A549 (cell line): ENCODE measurements at regions not wholly inside any gene's neighbourhood (a gene's known extent, or its start where the extent isn't known, plus 50 kb on each side); places are given as distances from the start of the nearest gene placed in this dataset.

Source experiments
- ATAC-seq, 2 experiments: fragments of 200-7000 bp in 1 of 2; fragments of >200 bp in 1 of 2; cut with Nextera tagmentation in 1 of 2; cut with Tn5 transposase in 1 of 2; 3 replicates each; pipeline versions ENCODE4 v1.8.0 to v1.9.1; 2018 to 2020; ENCODE audit warnings: mild to moderate bottlenecking in 1 of 2, moderate library complexity in 1 of 2
- CTCF ChIA-PET: fragments of 300-600 bp; sonication (Branson Sonifier 250); formaldehyde crosslinking; extraction: SDS; loops from one replicate; lab custom pipeline; 2021; ENCODE audit warnings: antibody characterized with exemption, inconsistent platforms; lab: Yijun Ruan, JAX
- POLR2A ChIA-PET: fragments of 350-600 bp; formaldehyde crosslinking; extraction: SDS; loops from one replicate; lab custom pipeline; 2021; ENCODE audit warnings: antibody characterized with exemption, inconsistent platforms; lab: Yijun Ruan, JAX
- DNase-seq, 2 experiments: peaks; one replicate each; pipeline versions ENCODE4 v3.0.0 to v3.0.0-alpha.2; 2011 to 2016; ENCODE audit warnings: low read depth in 1 of 2, low spot score in 1 of 2
- FAIRE-seq: peaks from 2 replicates; lab custom pipeline; 2011; peaks lifted over from hg19 to GRCh38; lab: Jason Lieb, UNC
- H3K27ac ChIP-seq, 2 experiments: fragments of >200 bp; sonication (Bioruptor Twin); formaldehyde crosslinking; 3 replicates each; pipeline ENCODE4 v1.5.1; 2016 to 2017
- H3K4me1 ChIP-seq: fragments of >200 bp; sonication (Bioruptor Twin); formaldehyde crosslinking; 3 replicates; pipeline ENCODE4 v1.6.1; 2016
- H3K4me2 ChIP-seq: fragments of >200 bp; sonication (Bioruptor Twin); formaldehyde crosslinking; 3 replicates; pipeline ENCODE4 v1.6.1; 2016
- H3K4me3 ChIP-seq: fragments of >200 bp; sonication (Bioruptor Twin); formaldehyde crosslinking; 3 replicates; pipeline ENCODE4 v1.5.1; 2016
- H3K9me3 ChIP-seq: fragments of >200 bp; sonication (Bioruptor Twin); formaldehyde crosslinking; 3 replicates; pipeline ENCODE4 v1.6.1; 2016
- ATOH8 ChIP-seq: fragments of 250-450 bp; sonication (Bioruptor Pico); IDR thresholded peaks from 2 replicates; pipeline ENCODE4 v1.5.0; 2020; ENCODE audit warnings: low read depth, mild to moderate bottlenecking, moderate library complexity
- BHLHE40 ChIP-seq: IDR thresholded peaks from 2 replicates; pipeline ENCODE4 v1.6.1; 2012; ENCODE audit warnings: low read depth, low read length, inconsistent platforms
- CEBPB ChIP-seq, 2 experiments: fragments of >200 bp in 1 of 2; sonication (Bioruptor Twin) in 1 of 2; formaldehyde crosslinking in 1 of 2; IDR thresholded peaks; 2 replicates each; pipeline ENCODE4 v1.6.1; 2012 to 2016
- CHD2 ChIP-seq: fragments of 150-350 bp; IDR thresholded peaks from 2 replicates; pipeline ENCODE4 v1.6.1; 2014; ENCODE audit warnings: low read length; ENCODE audit not compliant: partially characterized antibody
- E2F6 ChIP-seq: IDR thresholded peaks from 2 replicates; pipeline ENCODE4 v1.6.1; 2012; ENCODE audit warnings: low read depth, borderline replicate concordance
- EHMT2 ChIP-seq: fragments of 200-600 bp; sonication (generic); IDR thresholded peaks from 2 replicates; pipeline ENCODE4 v1.6.1; 2016; ENCODE audit warnings: antibody characterized with exemption, low read depth, mild to moderate bottlenecking, moderate library complexity
- MAX ChIP-seq: IDR thresholded peaks from 2 replicates; pipeline ENCODE4 v1.6.1; 2012
- NPAS2 ChIP-seq: fragments of 250-450 bp; sonication (Bioruptor Pico); IDR thresholded peaks from 2 replicates; pipeline ENCODE4 v1.8.0; 2022; ENCODE audit warnings: mild to moderate bottlenecking, moderate library complexity, borderline replicate concordance
- PBX3 ChIP-seq: IDR thresholded peaks from 2 replicates; pipeline ENCODE4 v1.6.1; 2012
- PHF8 ChIP-seq: fragments of 200-600 bp; sonication (generic); IDR thresholded peaks from 2 replicates; pipeline ENCODE4 v1.6.1; 2016; ENCODE audit warnings: low read depth, mild to moderate bottlenecking, antibody characterized with exemption, moderate library complexity, borderline replicate concordance
- POLR2A ChIP-seq: IDR thresholded peaks from 2 replicates; pipeline ENCODE4 v1.6.1; 2012; ENCODE audit warnings: mild to moderate bottlenecking, low read length
- POLR2AphosphoS2 ChIP-seq: conservative IDR thresholded peaks from 2 replicates; pipeline ENCODE4 v1.6.1; 2012; ENCODE audit warnings: low read length, improper control_type of control experiment, inconsistent platforms
- RAD21 ChIP-seq, 2 experiments: fragments of >200 bp in 1 of 2; sonication (Bioruptor Twin) in 1 of 2; formaldehyde crosslinking in 1 of 2; IDR thresholded peaks in 1 of 2; conservative IDR thresholded peaks in 1 of 2; 2 replicates in 1 of 2; 3 replicates in 1 of 2; pipeline ENCODE4 v1.6.1; 2012 to 2018; ENCODE audit warnings: inconsistent platforms in 1 of 2
- REST ChIP-seq: fragments of 200-600 bp; sonication (generic); IDR thresholded peaks from 2 replicates; pipeline ENCODE4 v1.6.1; 2016; ENCODE audit warnings: antibody characterized with exemption, mild to moderate bottlenecking, moderate library complexity
- RNF2 ChIP-seq: fragments of 200-600 bp; sonication (generic); IDR thresholded peaks from 2 replicates; pipeline ENCODE4 v1.6.1; 2016; ENCODE audit warnings: low read depth, mild to moderate bottlenecking, antibody characterized with exemption, moderate library complexity, borderline replicate concordance
- SMC3 ChIP-seq: fragments of >200 bp; sonication (Bioruptor Twin); formaldehyde crosslinking; IDR thresholded peaks from 3 replicates; pipeline ENCODE4 v1.6.1; 2018; ENCODE audit warnings: inconsistent platforms
- TFCP2L1 ChIP-seq: fragments of 250-450 bp; sonication (Bioruptor Pico); IDR thresholded peaks from 2 replicates; pipeline ENCODE4 v1.5.0; 2021; ENCODE audit warnings: mild to moderate bottlenecking
- WGBS: methylation state at CpG from one replicate; pipeline ENCODE4 v1.1.6; 2017; ENCODE audit errors: missing lambda C conversion rate; 5-methylcytosine and 5-hydroxymethylcytosine counted together

DNA sequence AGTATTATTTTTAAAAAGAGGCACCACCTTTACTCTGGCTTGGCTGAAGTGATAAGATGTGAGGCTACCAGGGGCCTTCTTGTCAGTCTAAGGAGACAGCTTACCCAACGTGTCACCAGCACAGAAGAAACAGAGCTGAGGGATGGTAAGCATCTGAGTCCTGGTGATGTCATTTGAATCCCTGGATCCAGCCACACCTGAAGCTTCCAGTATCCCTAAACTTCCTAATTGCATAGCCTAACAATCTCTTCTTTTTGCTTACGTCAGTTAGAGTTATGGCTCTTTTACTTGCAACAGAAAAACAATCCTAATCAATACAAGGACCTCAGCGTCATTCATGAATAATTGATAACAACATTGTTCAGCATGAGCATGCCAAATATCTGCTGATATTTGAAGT lies 436.6 kb downstream of the SHISA9 start:
- ATAC-seq (no peak), FAIRE-seq (no peak), DNase-seq (no peak)
- H3K4me3 ChIP-seq, result no peak overlapping the region
- H3K4me2 ChIP-seq, result no peak overlapping the region
- TF ChIP-seq CEBPB (IDR thresholded peaks at IDR 0.05) (no peak), PHF8 (no peak), REST (no peak), TFCP2L1 (CRISPR knock-in tag) (no peak)
- H3K4me1 ChIP-seq, result no peaks in the 10 kb centered on the region
- H3K27ac ChIP-seq, result no peak overlapping the region
- CTCF ChIA-PET, result interaction anchor here (0.5 to 0.6 kb wide), 2 partner anchors 28 to 201 kb away, joined by 3 read pairs; no protein-coding TSS in a partner anchor
- POLR2A ChIA-PET, result no interaction called here
- no peaks in the 10 kb centered on the region for H3K9me3 ChIP-seq
- 2% methylated on average over 3 of the region's 3 CpGs for WGBS

GRCh38 chr16:13342675-13343074 lies 441.3 kb downstream of the SHISA9 start:
- ATAC-seq, result no peak
- no peak for FAIRE-seq
- no peak for TF ChIP-seq EHMT2
- no peak for TF ChIP-seq POLR2A
- TF ChIP-seq CHD2, result no peak
- no peak for TF ChIP-seq RAD21 (conservative IDR thresholded peaks at IDR 0.05 in 1 of 2, IDR thresholded peaks at IDR 0.05 in 1 of 2)
- no peak for TF ChIP-seq SMC3
- TF ChIP-seq PBX3, result no peak
- TF ChIP-seq BHLHE40, result no peak
- TF ChIP-seq PHF8, result no peak
- no peak for TF ChIP-seq MAX
- TF ChIP-seq ATOH8 (CRISPR knock-in tag), result no peak
- TF ChIP-seq E2F6, result no peak
- TF ChIP-seq CEBPB (IDR thresholded peaks at IDR 0.05), result no peak
- no peak for TF ChIP-seq POLR2AphosphoS2
- no peak for TF ChIP-seq REST
- TF ChIP-seq RNF2, result no peak
- no peak for TF ChIP-seq NPAS2
- TF ChIP-seq, all 56 proteins: peak for 0
- CTCF ChIA-PET, result no interaction called here
- Histone ChIP-seq H3K4me3 (no peak overlapping the region), H3K9me3 (no peaks in the 10 kb centered on the region), H3K4me1 (no peaks in the 10 kb centered on the region), H3K27ac (no peak overlapping the region), H3K4me2 (no peak overlapping the region)
- POLR2A ChIA-PET, result no interaction called here
- WGBS, result 8% methylated on average over 3 of the region's 3 CpGs
- DNase-seq, result no peak
